OCI-LY3 (cell line): ENCODE measurements at regions not wholly inside any gene's neighbourhood (a gene's known extent, or its start where the extent isn't known, plus 50 kb on each side); places are given as distances from the start of the nearest gene placed in this dataset.

Source experiments
- H2AFZ ChIP-seq: fragments of 200-600, 300-600 bp; shearing (Covaris generic); 2 replicates; pipeline ENCODE4 v1.6.0; 2014; ENCODE audit warnings: antibody characterized with exemption, low read depth, low read length
- H3K27ac ChIP-seq: fragments of 200-600, 300-600 bp; sonication (generic); 2 replicates; pipeline ENCODE4 v1.5.1; 2014; ENCODE audit warnings: mild to moderate bottlenecking, low read length, moderate library complexity, mixed read lengths
- H3K27me3 ChIP-seq: fragments of 200-600, 300-600 bp; sonication (generic); 2 replicates; pipeline ENCODE4 v1.6.1; 2014; ENCODE audit warnings: low read depth, low read length, mixed read lengths
- H3K36me3 ChIP-seq: fragments of 200-600, 300-600 bp; sonication (generic); replicated peaks from 2 replicates; pipeline ENCODE3; 2014; ENCODE audit warnings: low read depth, low read length, mixed read lengths
- H3K4me1 ChIP-seq: fragments of 300-600, 200-600 bp; sonication (generic); 2 replicates; pipeline ENCODE4 v1.6.1; 2014; ENCODE audit warnings: low read length, mixed read lengths
- H3K4me2 ChIP-seq: fragments of 200-600, 300-600 bp; sonication (generic); 2 replicates; pipeline ENCODE4 v1.6.1; 2014; ENCODE audit warnings: low read length, mixed read lengths
- H3K4me3 ChIP-seq: fragments of 300-600, 200-600 bp; sonication (generic); 2 replicates; pipeline ENCODE4 v1.5.1; 2014; ENCODE audit warnings: antibody characterized with exemption, mild to moderate bottlenecking, low read length, moderate library complexity
- H3K79me2 ChIP-seq: fragments of 300-600, 200-600 bp; shearing (Covaris generic); 2 replicates; pipeline ENCODE4 v1.6.1; 2014; ENCODE audit warnings: mild to moderate bottlenecking, low read length, mixed read lengths
- H3K9ac ChIP-seq: fragments of 300-600, 200-600 bp; shearing (Covaris generic); 2 replicates; pipeline ENCODE4 v1.6.0; 2014; ENCODE audit warnings: mild to moderate bottlenecking, low read length, moderate library complexity
- H3K9me3 ChIP-seq: fragments of 200-600, 300-600 bp; shearing (Covaris generic); 2 replicates; pipeline ENCODE4 v1.6.1; 2014; ENCODE audit warnings: low read length, mixed read lengths; ENCODE audit not compliant: insufficient read depth
- H4K20me1 ChIP-seq: fragments of 200-600, 300-600 bp; sonication (generic); 2 replicates; pipeline ENCODE4 v1.6.1; 2016; ENCODE audit warnings: low read length, mixed read lengths; ENCODE audit not compliant: insufficient read depth
- EZH2phosphoT487 ChIP-seq: fragments of 200-600 bp; shearing (Covaris generic); IDR thresholded peaks from 2 replicates; pipeline ENCODE4 v1.6.1; 2018; ENCODE audit warnings: antibody characterized with exemption, mixed run types, low read depth
- TF ChIP-seq, protein P1 (sequence below): fragments of 200-600, 300-600 bp; sonication (generic); IDR thresholded peaks from 2 replicates; pipeline ENCODE4 v1.5.1; 2014; ENCODE audit warnings: antibody characterized with exemption, low read length, low read depth

DNA sequence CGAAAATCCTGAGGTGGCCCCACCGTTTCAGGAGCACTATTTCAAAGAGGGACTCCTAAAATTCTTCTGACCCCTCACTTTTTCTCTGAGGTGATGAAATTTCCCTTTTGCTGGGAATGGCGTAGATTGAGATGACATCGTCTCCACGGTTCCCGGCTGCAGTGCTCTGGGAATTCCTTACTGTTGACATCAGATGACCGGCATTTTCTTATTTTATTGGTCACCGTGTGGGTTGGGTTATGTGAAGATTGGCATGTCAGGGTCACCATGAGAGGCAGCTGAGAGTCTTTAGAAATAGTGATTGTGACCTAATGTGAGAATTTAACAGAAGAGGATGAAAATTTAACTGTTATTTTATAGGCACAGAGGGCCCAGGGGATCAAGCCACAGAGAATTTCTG is 356.7 kb downstream of the FGF9 start:
- no peaks in the 10 kb centered on the region for H3K79me2 ChIP-seq
- no peaks in the 10 kb centered on the region for H3K4me1 ChIP-seq
- H3K27ac ChIP-seq = no peak overlapping the region
- H3K4me2 ChIP-seq = no peak overlapping the region
- H3K4me3 ChIP-seq = no peak overlapping the region
- no peaks in the 10 kb centered on the region for H3K9me3 ChIP-seq
- TF ChIP-seq, protein P1, sequence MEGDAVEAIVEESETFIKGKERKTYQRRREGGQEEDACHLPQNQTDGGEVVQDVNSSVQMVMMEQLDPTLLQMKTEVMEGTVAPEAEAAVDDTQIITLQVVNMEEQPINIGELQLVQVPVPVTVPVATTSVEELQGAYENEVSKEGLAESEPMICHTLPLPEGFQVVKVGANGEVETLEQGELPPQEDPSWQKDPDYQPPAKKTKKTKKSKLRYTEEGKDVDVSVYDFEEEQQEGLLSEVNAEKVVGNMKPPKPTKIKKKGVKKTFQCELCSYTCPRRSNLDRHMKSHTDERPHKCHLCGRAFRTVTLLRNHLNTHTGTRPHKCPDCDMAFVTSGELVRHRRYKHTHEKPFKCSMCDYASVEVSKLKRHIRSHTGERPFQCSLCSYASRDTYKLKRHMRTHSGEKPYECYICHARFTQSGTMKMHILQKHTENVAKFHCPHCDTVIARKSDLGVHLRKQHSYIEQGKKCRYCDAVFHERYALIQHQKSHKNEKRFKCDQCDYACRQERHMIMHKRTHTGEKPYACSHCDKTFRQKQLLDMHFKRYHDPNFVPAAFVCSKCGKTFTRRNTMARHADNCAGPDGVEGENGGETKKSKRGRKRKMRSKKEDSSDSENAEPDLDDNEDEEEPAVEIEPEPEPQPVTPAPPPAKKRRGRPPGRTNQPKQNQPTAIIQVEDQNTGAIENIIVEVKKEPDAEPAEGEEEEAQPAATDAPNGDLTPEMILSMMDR = no peak
- TF ChIP-seq EZH2phosphoT487 = no peak
- no peak overlapping the region for H2AFZ ChIP-seq
- no peaks in the 10 kb centered on the region for H3K36me3 ChIP-seq
- H3K27me3 ChIP-seq = peaks cover 3% of the 10 kb centered on the region; the same call in 1 of the 2 replicates
- H4K20me1 ChIP-seq = no peaks in the 10 kb centered on the region
- H3K9ac ChIP-seq = no peak overlapping the region

DNA sequence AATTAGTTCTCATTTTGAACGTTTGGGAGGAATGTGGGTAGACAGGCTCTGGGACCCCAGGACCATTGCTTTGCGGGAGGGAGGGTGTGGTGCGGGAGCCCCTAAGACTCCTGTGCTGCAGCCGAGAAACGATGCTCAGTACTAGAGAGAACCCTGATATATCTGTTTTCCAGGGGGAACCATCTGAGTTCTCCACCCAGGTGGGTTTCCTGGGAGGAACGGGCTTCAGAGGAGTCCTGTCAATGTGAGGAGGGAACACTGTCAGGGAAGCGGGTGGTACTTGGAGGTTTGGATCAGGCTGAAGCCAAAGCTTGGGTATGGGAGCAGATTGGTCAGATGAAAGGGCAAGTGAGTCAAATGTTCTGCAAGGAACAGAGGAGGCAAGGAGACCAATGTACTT is 358.0 kb downstream of the FGF9 start:
- TF ChIP-seq, protein P1 = no peak
- no peak for TF ChIP-seq EZH2phosphoT487
- Histone ChIP-seq H3K4me2 (no peak overlapping the region), H3K79me2 (no peaks in the 10 kb centered on the region), H3K9me3 (no peaks in the 10 kb centered on the region), H3K27me3 (peaks cover 3% of the 10 kb centered on the region; the same call in 1 of the 2 replicates), H3K36me3 (no peaks in the 10 kb centered on the region), H3K4me3 (no peak overlapping the region), H3K4me1 (no peaks in the 10 kb centered on the region), H4K20me1 (no peaks in the 10 kb centered on the region), H3K9ac (no peak overlapping the region), H3K27ac (no peak overlapping the region), H2AFZ (no peak overlapping the region)

DNA sequence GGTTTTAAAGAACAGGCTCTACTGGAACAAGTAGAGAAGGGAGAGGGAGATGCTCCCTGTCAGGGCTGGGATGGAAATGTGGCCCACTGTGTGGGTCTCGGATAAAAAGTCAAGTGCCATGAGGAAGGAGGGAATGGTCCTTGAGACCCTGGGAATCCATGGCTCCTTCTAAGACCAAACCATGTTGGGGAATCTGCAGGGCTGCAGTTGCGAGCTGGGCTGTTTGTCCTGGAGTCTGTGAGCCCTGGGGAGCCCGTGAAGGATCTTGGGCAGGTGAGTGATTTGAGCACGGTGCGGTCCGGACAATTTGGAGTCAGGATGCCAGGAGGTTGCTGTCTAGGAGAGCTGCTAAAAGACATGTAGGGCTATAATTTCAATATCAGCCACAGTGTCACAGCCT is 359.4 kb downstream of the FGF9 start:
- Histone ChIP-seq H3K9me3 (no peaks in the 10 kb centered on the region), H3K4me1 (no peaks in the 10 kb centered on the region), H3K27ac (no peak overlapping the region), H3K36me3 (no peaks in the 10 kb centered on the region), H3K4me2 (no peak overlapping the region), H3K4me3 (no peak overlapping the region), H3K79me2 (no peaks in the 10 kb centered on the region), H3K27me3 (peaks cover 3% of the 10 kb centered on the region; the same call in 1 of the 2 replicates), H3K9ac (no peak overlapping the region), H2AFZ (no peak overlapping the region), H4K20me1 (no peaks in the 10 kb centered on the region)
- no peak for TF ChIP-seq EZH2phosphoT487
- TF ChIP-seq, protein P1 = no peak

DNA sequence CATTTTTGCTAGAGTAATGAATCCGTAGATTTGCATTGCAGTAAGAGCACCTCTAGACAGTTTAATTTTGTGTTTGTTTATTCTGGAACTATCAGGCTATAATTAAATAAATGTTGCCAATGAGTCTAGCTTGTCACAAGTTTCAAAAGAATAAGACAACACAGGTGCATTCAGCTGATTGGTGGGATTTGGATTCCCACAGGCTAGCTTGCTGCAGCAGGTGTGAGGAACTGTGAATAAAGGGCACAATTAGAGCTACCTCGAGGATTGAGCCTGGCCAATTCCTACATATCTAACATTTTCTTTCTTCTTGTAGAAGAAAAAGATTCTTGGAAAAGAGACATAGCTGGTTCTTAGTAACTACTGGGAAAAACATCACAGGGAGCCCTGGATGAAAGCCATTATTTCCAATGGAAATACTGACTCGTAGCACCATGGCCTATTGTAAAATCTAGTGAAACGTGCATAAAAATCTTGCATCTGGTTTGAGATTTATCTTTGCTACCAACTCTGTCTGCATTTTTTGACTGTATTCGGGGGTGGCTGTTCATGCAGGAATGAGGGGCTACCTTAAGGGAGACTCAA is 360.9 kb downstream of the FGF9 start:
- Histone ChIP-seq H3K79me2 (no peaks in the 10 kb centered on the region), H3K9ac (no peak overlapping the region), H3K36me3 (no peaks in the 10 kb centered on the region), H3K9me3 (no peaks in the 10 kb centered on the region), H3K4me3 (no peak overlapping the region), H2AFZ (no peak overlapping the region), H3K4me2 (no peak overlapping the region), H3K27me3 (peaks cover 3% of the 10 kb centered on the region; the same call in 1 of the 2 replicates), H4K20me1 (no peaks in the 10 kb centered on the region), H3K4me1 (no peaks in the 10 kb centered on the region), H3K27ac (no peak overlapping the region)
- TF ChIP-seq, protein P1 = no peak
